A673 (cell line): ENCODE measurements at regions not wholly inside any gene's neighbourhood (a gene's known extent, or its start where the extent isn't known, plus 50 kb on each side); places are given as distances from the start of the nearest gene placed in this dataset.
"Not testable (repeated sequence)": the region's sequence is repeated elsewhere in the genome, so short reads cannot be mapped to it uniquely, and the experiment has no call there.

Source experiments
- CTCF ChIP-seq: fragments of 300-800, 200-600 bp; sonication (generic); conservative IDR thresholded peaks from 2 replicates; pipeline ENCODE4 v1.5.1; 2017; ENCODE audit warnings: low read depth, mild to moderate bottlenecking, antibody characterized with exemption, low read length, moderate library complexity, mixed read lengths
- EZH2 ChIP-seq: fragments of 200-600 bp; sonication (generic); IDR thresholded peaks from 2 replicates; pipeline ENCODE4 v1.6.1; 2017; ENCODE audit warnings: borderline replicate concordance, low read depth, mild to moderate bottlenecking, mixed read lengths, antibody characterized with exemption, low read length; ENCODE audit not compliant: poor library complexity, severe bottlenecking

GRCh38 chr4:126412310-126412709 is 1097.6 kb downstream of the FAT4 start:
- TF ChIP-seq CTCF, EZH2: not testable (repeated sequence)
